NCI-H226 (cell line): ENCODE measurements at regions not wholly inside any gene's neighbourhood (a gene's known extent, or its start where the extent isn't known, plus 50 kb on each side); places are given as distances from the start of the nearest gene placed in this dataset.
A peak's percentile ranks its signal among the peaks of the same experiment; 100 is the strongest.

Source experiments
- DNase-seq: peaks from one replicate; pipeline ENCODE4 v3.0.0-alpha.2; 2015

GRCh38 chr1:59070610-59071009 lies 226.3 kb upstream of the FGGY start:
- no peak for DNase-seq

- no peak for DNase-seq
These were observed 225.6 kb upstream of the FGGY start for GRCh38 chr1:59071289-59071688.

- DNase-seq: no peak
These were observed 224.9 kb upstream of the FGGY start for GRCh38 chr1:59071876-59072582.

- DNase-seq: no peak
These were observed 224.3 kb upstream of the FGGY start for GRCh38 chr1:59072583-59072947.

DNA sequence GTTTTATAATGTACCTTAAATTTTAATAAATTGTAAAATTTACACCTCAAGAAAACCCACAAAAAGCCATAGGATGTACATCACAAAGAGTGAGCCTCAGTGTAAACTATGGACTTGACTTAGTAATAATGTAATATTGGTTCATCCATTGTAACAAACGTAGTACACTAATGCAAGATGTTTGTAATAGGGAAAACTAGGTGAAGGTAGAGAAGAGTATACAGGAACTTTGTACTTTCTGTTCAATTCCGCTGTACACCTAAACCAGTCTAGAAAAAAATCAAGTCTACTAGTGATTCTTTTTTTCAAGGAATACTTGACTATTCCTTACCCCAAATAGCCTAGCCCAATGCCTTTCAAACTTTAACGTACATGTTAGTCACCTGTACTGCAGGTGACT lies 222.3 kb upstream of the FGGY start:
- no peak for DNase-seq

DNA sequence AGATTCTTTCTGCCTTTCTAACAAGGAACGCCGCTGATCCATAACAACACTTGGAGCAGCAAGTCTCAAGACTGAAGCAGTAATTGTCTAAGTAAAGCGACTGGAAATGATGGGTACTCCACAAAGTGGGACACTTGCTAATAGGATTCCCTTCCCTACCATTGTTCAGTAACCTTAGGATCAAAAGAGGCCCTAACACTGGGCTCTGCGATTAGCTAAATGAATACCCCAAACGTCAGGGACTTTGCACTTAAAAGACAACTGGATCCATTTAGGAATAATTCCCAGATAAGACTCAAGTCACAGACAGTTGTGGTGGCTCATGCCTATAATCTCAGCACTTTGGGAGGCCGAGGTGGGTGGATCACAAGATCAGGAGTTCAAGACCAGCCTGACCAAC lies 221.9 kb upstream of the FGGY start:
- DNase-seq: no peak

GRCh38 chr1:59076612-59077011 lies 220.3 kb upstream of the FGGY start:
- peak; percentile 40 for DNase-seq

- no peak for DNase-seq
These were observed 219.3 kb upstream of the FGGY start for GRCh38 chr1:59077466-59078069.

DNA sequence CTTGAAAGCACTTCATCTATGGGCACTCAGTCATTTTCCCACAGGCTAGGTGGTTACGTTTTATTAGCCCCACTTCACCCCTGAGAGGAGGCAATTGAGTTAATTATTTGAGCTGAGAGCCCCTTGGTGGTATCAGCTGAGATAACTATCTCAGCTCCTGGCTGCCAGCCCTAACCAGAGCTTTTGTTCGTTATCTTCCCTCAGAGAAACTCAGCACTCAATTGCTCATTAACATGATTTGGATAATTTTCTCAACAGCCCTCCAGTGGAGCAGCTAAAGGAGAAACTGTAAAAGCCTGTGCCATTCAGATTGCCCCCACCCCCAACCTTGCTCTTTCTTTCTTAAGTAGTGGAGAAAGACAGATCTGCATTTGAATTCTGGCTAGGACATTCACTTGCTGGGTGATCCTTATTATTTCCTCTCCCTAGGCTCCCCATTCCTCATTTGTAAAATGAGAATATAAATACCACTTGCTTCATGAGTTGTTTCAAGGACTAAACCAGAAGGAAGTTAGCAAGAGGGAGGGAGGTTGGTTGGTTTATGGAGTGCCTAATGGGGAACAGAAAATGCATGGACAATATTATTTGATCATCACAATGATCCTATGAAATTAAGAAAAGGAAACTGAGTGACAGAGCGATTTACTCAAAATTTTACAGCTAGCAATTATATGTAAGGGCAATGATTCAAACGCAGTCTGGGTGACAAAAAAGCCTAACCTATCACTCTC lies 218.7 kb upstream of the FGGY start:
- no peak for DNase-seq

DNA sequence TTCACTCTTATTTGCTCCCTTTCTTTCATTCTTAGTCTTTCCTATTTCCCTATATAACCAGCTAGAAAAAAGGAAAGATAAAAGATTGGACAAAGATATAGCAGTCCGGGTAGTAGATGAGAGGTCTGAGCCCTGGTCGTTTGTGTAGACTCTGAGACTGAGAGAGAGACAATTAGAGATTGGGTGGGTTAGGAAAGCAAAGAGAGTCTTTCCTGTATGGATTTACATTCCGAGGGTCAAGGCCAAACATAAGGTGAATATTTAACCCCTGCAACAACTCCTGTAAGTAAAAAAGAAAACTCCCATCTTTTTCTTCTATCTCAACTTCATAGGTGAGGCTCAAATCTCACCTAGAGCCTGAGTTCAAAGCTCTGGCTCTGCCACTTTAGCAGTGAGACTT lies 218.0 kb upstream of the FGGY start:
- no peak for DNase-seq

DNA sequence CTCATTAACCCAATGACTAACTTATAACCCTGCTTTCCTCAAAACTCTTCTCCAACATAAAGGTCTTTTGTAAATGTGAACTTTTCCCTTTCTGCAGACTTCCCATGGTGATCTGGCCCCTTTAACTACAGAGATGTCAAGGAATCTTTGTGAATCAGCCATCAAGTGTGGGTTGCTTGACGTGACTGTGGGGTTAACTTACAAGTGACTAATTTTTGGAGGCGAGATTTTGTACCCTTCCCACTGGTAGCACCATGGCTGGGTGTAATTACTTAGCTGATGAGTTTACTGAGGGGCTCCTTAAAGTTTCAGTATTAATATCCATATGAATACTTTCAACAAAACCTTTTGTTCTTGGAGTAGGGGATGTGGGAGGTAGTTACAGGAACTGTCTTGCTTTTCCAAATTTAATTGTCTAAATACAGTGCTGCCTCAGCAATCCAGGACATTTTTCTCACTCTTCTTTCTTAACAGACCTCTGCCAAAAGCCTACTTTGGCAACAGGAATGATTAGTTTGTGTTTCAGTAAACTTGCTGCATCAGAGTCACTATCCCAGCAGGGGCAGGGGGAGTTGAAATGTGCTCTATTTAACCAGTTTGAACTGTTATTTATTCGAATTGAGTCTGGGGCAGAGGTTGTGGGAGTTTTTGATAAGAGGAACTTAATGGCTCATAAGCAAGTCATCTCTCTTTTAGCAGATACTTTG lies 217.3 kb upstream of the FGGY start:
- DNase-seq: no peak

- DNase-seq: no peak
These were observed 215.7 kb upstream of the FGGY start for GRCh38 chr1:59081181-59081580.

- no peak for DNase-seq
These were observed 215.1 kb upstream of the FGGY start for GRCh38 chr1:59081795-59082194.

- DNase-seq: peak; percentile 79
These were observed 212.7 kb upstream of the FGGY start for GRCh38 chr1:59083946-59084865.

GRCh38 chr1:59085101-59085500 lies 211.8 kb upstream of the FGGY start:
- DNase-seq: no peak

DNA sequence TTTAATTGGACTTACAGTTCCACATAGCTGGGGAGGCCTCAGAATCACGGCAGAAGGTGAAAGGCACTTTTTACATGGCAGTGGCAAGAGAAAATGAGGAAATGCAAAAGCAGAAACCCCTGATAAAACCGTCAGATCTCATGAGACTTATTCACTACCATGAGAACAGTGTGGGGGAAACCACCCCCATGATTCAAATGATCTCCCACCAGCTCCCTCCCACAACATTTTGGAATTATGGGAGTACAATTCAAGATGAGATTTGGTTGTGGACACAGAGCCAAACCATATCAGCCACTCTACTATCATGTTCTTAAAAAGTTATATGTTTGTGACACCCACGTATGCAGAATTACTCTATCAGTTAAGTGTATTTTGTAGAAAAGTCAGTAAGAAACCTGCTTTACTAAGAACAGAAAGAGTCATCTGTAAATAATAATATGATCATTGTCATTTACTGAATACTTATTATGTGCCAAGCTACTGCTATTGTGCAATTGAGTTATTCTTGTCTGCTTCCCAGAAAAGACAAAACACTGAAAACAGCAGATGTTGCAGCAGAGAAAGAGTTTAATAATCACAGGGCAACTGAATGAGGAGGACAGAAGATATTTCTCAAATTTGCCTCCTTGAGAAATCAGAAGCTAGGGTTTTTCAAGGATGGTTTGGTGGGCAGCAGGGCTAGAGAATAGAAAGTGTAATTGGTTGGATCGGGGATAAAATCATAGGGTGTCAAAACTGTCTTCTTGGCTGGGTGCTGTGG lies 207.7 kb upstream of the FGGY start:
- DNase-seq: no peak

DNA sequence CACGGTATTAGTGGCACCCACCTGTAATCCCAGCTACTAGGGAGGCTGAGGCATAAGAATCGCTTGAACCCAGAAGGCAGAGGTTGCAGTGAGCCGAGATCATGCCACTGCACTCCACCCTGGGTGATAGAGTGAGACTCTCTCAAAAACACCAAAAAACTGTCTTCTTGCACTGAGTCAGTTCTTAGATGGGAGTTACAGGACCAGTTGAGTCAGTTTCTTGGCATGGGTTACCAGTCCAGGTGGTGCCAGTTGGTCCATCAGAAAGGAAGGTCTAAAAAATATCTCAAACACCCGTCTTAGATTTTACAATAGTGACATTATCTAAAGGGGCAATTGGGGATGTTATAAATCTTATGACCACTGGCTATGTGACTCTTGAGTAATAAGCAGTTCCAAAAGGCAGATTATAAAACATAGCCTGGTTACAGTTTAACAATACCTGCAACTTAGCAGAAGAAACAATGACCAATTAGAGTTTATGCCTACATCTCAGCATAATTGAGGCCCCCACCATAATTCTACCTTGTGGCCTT lies 206.9 kb upstream of the FGGY start:
- DNase-seq: peak; percentile 35

GRCh38 chr1:59092126-59092525 lies 204.8 kb upstream of the FGGY start:
- peak; percentile 51 for DNase-seq

GRCh38 chr1:59094001-59094400 lies 202.9 kb upstream of the FGGY start:
- no peak for DNase-seq

GRCh38 chr1:59096501-59096900 lies 200.4 kb upstream of the FGGY start:
- no peak for DNase-seq

- DNase-seq: no peak
These were observed 198.2 kb upstream of the FGGY start for GRCh38 chr1:59098655-59099054.
